ENCODE measurements at regions not wholly inside any gene's neighbourhood (a gene's known extent, or its start where the extent isn't known, plus 50 kb on each side); places are given as distances from the start of the nearest gene placed in this dataset.

DNA sequence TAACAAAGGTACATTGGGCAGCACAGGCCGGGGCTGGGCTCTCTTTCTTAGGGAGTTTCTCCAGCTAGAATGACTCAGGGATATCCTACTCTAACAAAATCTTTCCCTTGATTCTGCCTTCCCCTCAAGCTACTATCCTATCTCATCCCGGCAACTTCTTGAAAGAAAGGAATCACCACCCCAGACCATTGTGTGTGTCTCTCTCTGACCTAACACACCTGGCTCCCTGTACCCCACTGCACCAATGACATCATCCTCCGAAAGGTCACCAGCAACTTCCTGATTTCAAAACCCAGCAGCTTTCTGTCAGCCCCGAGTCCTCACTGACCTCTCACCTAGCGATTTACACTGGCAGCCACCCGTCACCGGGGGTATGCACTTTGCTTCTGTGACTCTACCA is 72.1 kb upstream of the MAP4K4 start:
- TF ChIP-seq, protein P1, sequence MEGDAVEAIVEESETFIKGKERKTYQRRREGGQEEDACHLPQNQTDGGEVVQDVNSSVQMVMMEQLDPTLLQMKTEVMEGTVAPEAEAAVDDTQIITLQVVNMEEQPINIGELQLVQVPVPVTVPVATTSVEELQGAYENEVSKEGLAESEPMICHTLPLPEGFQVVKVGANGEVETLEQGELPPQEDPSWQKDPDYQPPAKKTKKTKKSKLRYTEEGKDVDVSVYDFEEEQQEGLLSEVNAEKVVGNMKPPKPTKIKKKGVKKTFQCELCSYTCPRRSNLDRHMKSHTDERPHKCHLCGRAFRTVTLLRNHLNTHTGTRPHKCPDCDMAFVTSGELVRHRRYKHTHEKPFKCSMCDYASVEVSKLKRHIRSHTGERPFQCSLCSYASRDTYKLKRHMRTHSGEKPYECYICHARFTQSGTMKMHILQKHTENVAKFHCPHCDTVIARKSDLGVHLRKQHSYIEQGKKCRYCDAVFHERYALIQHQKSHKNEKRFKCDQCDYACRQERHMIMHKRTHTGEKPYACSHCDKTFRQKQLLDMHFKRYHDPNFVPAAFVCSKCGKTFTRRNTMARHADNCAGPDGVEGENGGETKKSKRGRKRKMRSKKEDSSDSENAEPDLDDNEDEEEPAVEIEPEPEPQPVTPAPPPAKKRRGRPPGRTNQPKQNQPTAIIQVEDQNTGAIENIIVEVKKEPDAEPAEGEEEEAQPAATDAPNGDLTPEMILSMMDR (IDR thresholded peaks at IDR 0.05) = no peak
- no peak for TF ChIP-seq POLR2A (IDR thresholded peaks at IDR 0.05)

Data from prostate gland (tissue), 2 donors.